ENCODE measurements at regions not wholly inside any gene's neighbourhood (a gene's known extent, or its start where the extent isn't known, plus 50 kb on each side); places are given as distances from the start of the nearest gene placed in this dataset.

- no peaks in the 10 kb centered on the region for H3K36me3 ChIP-seq
Observed at GRCh38 chr2:38504169-38504568, 98.6 kb downstream of the HNRNPLL start.

GRCh38 chr2:38502107-38502506 is 100.6 kb downstream of the HNRNPLL start:
- peaks cover 0 to 9% (median 0%) of the 10 kb centered on the region in 3 donors for H3K9me3 ChIP-seq
- no peak overlapping the region for H3K4me3 ChIP-seq
- no peak for ATAC-seq
- H3K4me1 ChIP-seq: peaks cover 12 to 61% (median 15%) of the 10 kb centered on the region in 3 donors
- TF ChIP-seq EP300 (IDR thresholded peaks at IDR 0.05): no peak
- no peak for TF ChIP-seq POLR2AphosphoS5 (IDR thresholded peaks at IDR 0.05)
- TF ChIP-seq, protein P1, sequence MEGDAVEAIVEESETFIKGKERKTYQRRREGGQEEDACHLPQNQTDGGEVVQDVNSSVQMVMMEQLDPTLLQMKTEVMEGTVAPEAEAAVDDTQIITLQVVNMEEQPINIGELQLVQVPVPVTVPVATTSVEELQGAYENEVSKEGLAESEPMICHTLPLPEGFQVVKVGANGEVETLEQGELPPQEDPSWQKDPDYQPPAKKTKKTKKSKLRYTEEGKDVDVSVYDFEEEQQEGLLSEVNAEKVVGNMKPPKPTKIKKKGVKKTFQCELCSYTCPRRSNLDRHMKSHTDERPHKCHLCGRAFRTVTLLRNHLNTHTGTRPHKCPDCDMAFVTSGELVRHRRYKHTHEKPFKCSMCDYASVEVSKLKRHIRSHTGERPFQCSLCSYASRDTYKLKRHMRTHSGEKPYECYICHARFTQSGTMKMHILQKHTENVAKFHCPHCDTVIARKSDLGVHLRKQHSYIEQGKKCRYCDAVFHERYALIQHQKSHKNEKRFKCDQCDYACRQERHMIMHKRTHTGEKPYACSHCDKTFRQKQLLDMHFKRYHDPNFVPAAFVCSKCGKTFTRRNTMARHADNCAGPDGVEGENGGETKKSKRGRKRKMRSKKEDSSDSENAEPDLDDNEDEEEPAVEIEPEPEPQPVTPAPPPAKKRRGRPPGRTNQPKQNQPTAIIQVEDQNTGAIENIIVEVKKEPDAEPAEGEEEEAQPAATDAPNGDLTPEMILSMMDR (IDR thresholded peaks at IDR 0.05): no peak
- no peak for TF ChIP-seq POLR2A (IDR thresholded peaks at IDR 0.05)
- H3K27ac ChIP-seq: peak overlapping the region in 1 of 4 donors; percentile 80
- H3K27me3 ChIP-seq: no peaks in the 10 kb centered on the region
- no peaks in the 10 kb centered on the region for H3K36me3 ChIP-seq
- WGBS, 2 donors (ENCODE audit: low coverage in 1 of 2): 77 to 92% methylated on average over 1 of the region's 1 CpG

More at GRCh38 chr2:38504169-38504568, 98.6 kb downstream of the HNRNPLL start:
- Histone ChIP-seq H3K27me3 (no peaks in the 10 kb centered on the region), H3K4me1 (peaks cover 18 to 55% (median 20%) of the 10 kb centered on the region in 3 donors), H3K4me3 (no peak overlapping the region), H3K27ac (peak overlapping the region in 3 of 4 donors; percentile 15 to 81 (median 70)), H3K9me3 (peaks cover 0 to 9% (median 0%) of the 10 kb centered on the region in 3 donors)
- no peak for ATAC-seq
- 88 to 94% methylated on average over 3 of the region's 3 CpGs for WGBS, 2 donors (ENCODE audit: low coverage in 1 of 2)
- TF ChIP-seq POLR2AphosphoS5 (IDR thresholded peaks at IDR 0.05) (no peak), POLR2A (IDR thresholded peaks at IDR 0.05) (no peak), EP300 (IDR thresholded peaks at IDR 0.05) (no peak)
- TF ChIP-seq, protein P1 (IDR thresholded peaks at IDR 0.05): no peak

DNA sequence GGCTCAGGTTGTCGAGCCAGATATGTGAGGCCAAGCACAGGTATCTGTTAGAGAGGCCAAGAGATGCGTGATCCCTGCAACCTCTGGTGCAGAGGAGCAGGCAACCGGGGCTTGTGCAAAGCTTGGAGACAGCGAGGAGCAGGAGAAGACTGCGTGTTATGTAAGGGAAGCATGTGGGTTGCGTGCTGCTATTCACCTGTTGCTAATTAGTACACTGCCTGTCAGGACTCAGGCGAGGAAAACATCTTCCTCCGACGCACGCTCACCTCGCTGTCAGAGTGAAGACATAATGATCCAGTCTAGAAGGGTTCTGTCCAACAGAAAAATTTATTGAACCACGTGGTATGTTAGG is 102.5 kb downstream of the HNRNPLL start:
- Histone ChIP-seq H3K4me3 (no peak overlapping the region), H3K4me1 (peaks cover 12 to 60% (median 19%) of the 10 kb centered on the region in 3 donors), H3K9me3 (peaks cover 0 to 9% (median 0%) of the 10 kb centered on the region in 3 donors), H3K27ac (peak overlapping the region; percentile 71 to 80 (median 76)), H3K36me3 (no peaks in the 10 kb centered on the region), H3K27me3 (no peaks in the 10 kb centered on the region)
- ATAC-seq: peak; percentile 52
- TF ChIP-seq EP300 (IDR thresholded peaks at IDR 0.05) (no peak), POLR2A (IDR thresholded peaks at IDR 0.05) (no peak), POLR2AphosphoS5 (IDR thresholded peaks at IDR 0.05) (no peak)
- TF ChIP-seq, protein P1 (IDR thresholded peaks at IDR 0.05): no peak
- 36% methylated on average over 9 of the region's 12 CpGs; no CpG with 5 or more reads in 1 of the 2 donors for WGBS, 2 donors (ENCODE audit: low coverage in 1 of 2)

GRCh38 chr2:38499548-38500282 is 103.0 kb downstream of the HNRNPLL start:
- Histone ChIP-seq H3K4me1 (peaks cover 12 to 65% (median 19%) of the 10 kb centered on the region in 3 donors), H3K4me3 (no peak overlapping the region), H3K36me3 (no peaks in the 10 kb centered on the region), H3K27me3 (no peaks in the 10 kb centered on the region), H3K9me3 (peaks cover 0 to 9% (median 0%) of the 10 kb centered on the region in 3 donors), H3K27ac (peak overlapping the region; percentile 71 to 80 (median 76))
- peak; percentile 14 for TF ChIP-seq POLR2AphosphoS5 (IDR thresholded peaks at IDR 0.05)
- TF ChIP-seq, protein P1 (IDR thresholded peaks at IDR 0.05): no peak
- no peak for TF ChIP-seq EP300 (IDR thresholded peaks at IDR 0.05)
- TF ChIP-seq POLR2A (IDR thresholded peaks at IDR 0.05): no peak
- ATAC-seq: peak; percentile 77
- 21 to 26% methylated on average over 8 to 9 of the region's 9 CpGs for WGBS, 2 donors (ENCODE audit: low coverage in 1 of 2)

Data from gastroesophageal sphincter (tissue), 4 donors.